PC-3 (cell line): ENCODE measurements at regions not wholly inside any gene's neighbourhood (a gene's known extent, or its start where the extent isn't known, plus 50 kb on each side); places are given as distances from the start of the nearest gene placed in this dataset.
"Not testable (repeated sequence)": the region's sequence is repeated elsewhere in the genome, so short reads cannot be mapped to it uniquely, and the experiment has no call there.

ENCODE experiments used
- ATAC-seq: fragments of 200-7000 bp; cut with Tn5 transposase; 2 replicates; pipeline ENCODE4 v1.9.1; 2020; ENCODE audit warnings: mild to moderate bottlenecking, moderate library complexity
- BruUV-seq: library from RNA; stranded (reverse); fragments of 400-500 nt; replicated peaks from 2 replicates; lab custom pipeline; 2021; lab: Mats Ljungman, UMichigan
- CTCF ChIA-PET: fragments of 300-600 bp; sonication (Branson Sonifier 250); formaldehyde crosslinking; loops from one replicate; lab custom pipeline; 2022; ENCODE audit warnings: antibody characterized with exemption; lab: Charles Lee
- POLR2A ChIA-PET: fragments of 300-600 bp; sonication (Branson Sonifier 250); formaldehyde crosslinking; loops from one replicate; lab custom pipeline; 2022; ENCODE audit warnings: antibody characterized with exemption; ENCODE audit not compliant: unreplicated experiment; lab: Charles Lee
- DNase-seq: peaks from one replicate; pipeline ENCODE4 v3.0.0-alpha.2; 2015
- H2AFZ ChIP-seq: fragments of 300-600 bp; sonication (generic); 2 replicates; pipeline ENCODE4 v1.6.0; 2016; ENCODE audit warnings: antibody characterized with exemption, low read length
- H3F3A ChIP-seq: fragments of 300-600 bp; sonication (generic); one replicate; pipeline ENCODE4 v1.6.0; 2017; ENCODE audit warnings: antibody characterized with exemption, low read length, control low read depth, mild to moderate bottlenecking; ENCODE audit not compliant: unreplicated experiment
- H3K27ac ChIP-seq: fragments of 300-600 bp; sonication (generic); 2 replicates; pipeline ENCODE4 v1.5.1; 2016; ENCODE audit warnings: mild to moderate bottlenecking, low read length
- H3K27me3 ChIP-seq: fragments of 300-600 bp; sonication (generic); 2 replicates; pipeline ENCODE4 v1.6.1; 2016; ENCODE audit warnings: low read length, mixed read lengths
- H3K36me3 ChIP-seq: fragments of 300-600 bp; sonication (generic); 2 replicates; pipeline ENCODE4 v1.6.1; 2016; ENCODE audit warnings: low read depth, mixed run types, low read length, mixed read lengths
- H3K4me1 ChIP-seq: fragments of 300-600 bp; sonication (generic); 2 replicates; pipeline ENCODE4 v1.5.1; 2016; ENCODE audit warnings: low read length; ENCODE audit not compliant: insufficient read depth
- H3K4me2 ChIP-seq: fragments of 300-600 bp; sonication (generic); 2 replicates; pipeline ENCODE4 v1.6.0; 2016; ENCODE audit warnings: low read length
- H3K4me3 ChIP-seq: fragments of 300-600 bp; sonication (generic); 2 replicates; pipeline ENCODE4 v1.5.1; 2016; ENCODE audit warnings: mild to moderate bottlenecking, low read length, mixed read lengths
- H3K79me2 ChIP-seq: fragments of 300-600 bp; sonication (generic); 2 replicates; pipeline ENCODE4 v1.6.1; 2017; ENCODE audit warnings: low read length, mixed read lengths
- H3K9ac ChIP-seq: fragments of 300-600 bp; sonication (generic); 2 replicates; pipeline ENCODE4 v1.6.0; 2016; ENCODE audit warnings: mild to moderate bottlenecking, low read length
- H3K9me2 ChIP-seq: fragments of 300-600 bp; sonication (generic); replicated peaks from 2 replicates; pipeline ENCODE4 v1.6.1; 2016; ENCODE audit warnings: mixed run types, low read length, mixed read lengths
- H3K9me3 ChIP-seq: fragments of 300-600 bp; sonication (generic); 2 replicates; pipeline ENCODE4 v1.6.1; 2016; ENCODE audit warnings: low read length, mixed read lengths
- H4K20me1 ChIP-seq: fragments of 300-600 bp; sonication (generic); 2 replicates; pipeline ENCODE4 v1.6.1; 2016; ENCODE audit warnings: low read length, mixed read lengths
- CTCF ChIP-seq: fragments of 300-600 bp; sonication (generic); conservative IDR thresholded peaks from 2 replicates; pipeline ENCODE4 v1.5.1; 2017; ENCODE audit warnings: antibody characterized with exemption, low read depth, mild to moderate bottlenecking, low read length
- EZH2 ChIP-seq: fragments of 300-600 bp; sonication (generic); IDR thresholded peaks from one replicate; pipeline ENCODE4 v1.6.1; 2017; ENCODE audit warnings: antibody characterized with exemption, mild to moderate bottlenecking, low read length; ENCODE audit not compliant: unreplicated experiment
- EZH2phosphoT487 ChIP-seq: fragments of 300-600 bp; sonication (generic); IDR thresholded peaks from 2 replicates; pipeline ENCODE4 v1.6.1; 2018; ENCODE audit warnings: mild to moderate bottlenecking, antibody characterized with exemption, low read length, borderline replicate concordance
- intact Hi-C: fragments of 100-400 bp; cut with micrococcal nuclease; formaldehyde crosslinking; loops from 2 replicates; pipeline ENCODE4 v1.9.0; 2023

DNA sequence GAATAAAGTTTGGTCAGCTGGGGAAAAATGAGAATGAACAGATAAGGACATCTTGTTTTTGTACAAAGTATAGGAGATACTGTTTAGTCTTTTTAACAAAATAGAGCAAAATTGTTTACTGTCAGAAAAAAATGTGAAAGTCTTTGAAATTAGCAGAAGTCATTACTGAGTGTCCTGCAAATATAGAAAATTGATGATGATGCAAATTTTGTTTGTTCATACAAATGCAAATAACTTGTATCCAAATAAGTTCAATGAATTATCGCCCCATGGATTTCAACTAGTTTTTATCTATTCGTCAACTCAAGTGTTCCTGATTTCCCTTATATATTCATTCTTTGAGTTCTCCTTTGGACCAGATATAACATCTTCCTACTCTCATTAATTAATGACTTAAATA lies 378.0 kb upstream of the SGO1 start:
- Histone ChIP-seq H3K9ac (no peak overlapping the region), H3K36me3 (no peaks in the 10 kb centered on the region), H3K4me2 (no peak overlapping the region), H3K79me2 (no peaks in the 10 kb centered on the region), H3K9me2 (no peaks in the 10 kb centered on the region), H3K27ac (no peak overlapping the region), H3F3A (no peaks in the 10 kb centered on the region), H3K4me3 (no peak overlapping the region), H3K9me3 (no peaks in the 10 kb centered on the region), H3K27me3 (no peaks in the 10 kb centered on the region), H3K4me1 (no peaks in the 10 kb centered on the region), H4K20me1 (no peaks in the 10 kb centered on the region), H2AFZ (no peak overlapping the region)
- no TSS peak for BruUV-seq
- intact Hi-C loops = no loop called here
- DNase-seq (no peak), ATAC-seq (no peak)
- CTCF ChIA-PET = no interaction called here
- TF ChIP-seq CTCF (no peak), EZH2 (no peak), EZH2phosphoT487 (no peak)
- POLR2A ChIA-PET = no interaction called here

DNA sequence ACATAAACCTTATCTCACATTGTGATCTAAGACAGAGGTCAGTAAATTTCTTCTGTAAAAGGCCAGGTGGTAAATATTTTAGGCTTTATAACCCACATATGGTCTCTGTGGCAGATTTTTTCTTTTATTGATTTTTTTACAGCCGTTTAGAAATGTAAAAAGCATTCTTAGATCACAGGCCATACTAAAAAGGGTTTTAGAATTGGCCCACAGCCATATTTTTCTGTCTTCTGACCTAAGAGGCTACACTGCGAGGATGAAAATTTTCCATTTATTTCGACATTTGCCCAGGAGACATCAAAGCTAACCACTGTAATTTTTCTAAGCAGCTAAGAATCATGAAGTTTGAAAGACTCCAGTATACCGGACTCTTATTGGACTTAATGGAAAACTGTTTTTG lies 377.2 kb upstream of the SGO1 start:
- no TSS peak for BruUV-seq
- H3F3A ChIP-seq = no peaks in the 10 kb centered on the region
- H3K27me3 ChIP-seq = no peaks in the 10 kb centered on the region
- no peak overlapping the region for H2AFZ ChIP-seq
- H3K9me3 ChIP-seq = no peaks in the 10 kb centered on the region
- TF ChIP-seq EZH2phosphoT487 = no peak
- no peak for TF ChIP-seq CTCF
- TF ChIP-seq EZH2 = no peak
- H3K36me3 ChIP-seq = no peaks in the 10 kb centered on the region
- ATAC-seq = no peak
- no peak overlapping the region for H3K27ac ChIP-seq
- intact Hi-C loops = no loop called here
- no peak overlapping the region for H3K9ac ChIP-seq
- DNase-seq = no peak
- H4K20me1 ChIP-seq = no peaks in the 10 kb centered on the region
- POLR2A ChIA-PET = no interaction called here
- no peaks in the 10 kb centered on the region for H3K4me1 ChIP-seq
- no peak overlapping the region for H3K4me2 ChIP-seq
- CTCF ChIA-PET = no interaction called here
- H3K4me3 ChIP-seq = no peak overlapping the region
- H3K79me2 ChIP-seq = no peaks in the 10 kb centered on the region
- H3K9me2 ChIP-seq = no peaks in the 10 kb centered on the region

DNA sequence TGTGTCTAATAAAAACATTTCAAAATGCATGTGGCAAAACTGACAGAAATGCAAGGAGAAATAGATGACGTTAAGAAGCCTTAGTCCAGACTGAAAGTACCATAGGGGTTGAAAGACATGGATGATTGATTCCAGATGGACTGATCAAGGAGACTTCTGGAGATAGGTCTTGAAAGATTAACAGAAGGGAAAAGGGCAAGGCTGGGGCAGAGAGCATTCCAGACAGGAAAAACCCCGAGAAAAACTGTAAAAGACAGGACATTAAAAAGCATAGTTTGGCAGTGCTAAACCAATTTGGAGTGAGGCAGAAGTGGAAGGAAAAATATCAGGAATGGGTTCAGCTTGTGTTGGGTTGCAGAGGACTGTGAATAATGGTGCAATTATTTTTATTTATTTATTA lies 375.2 kb upstream of the SGO1 start:
- no peaks in the 10 kb centered on the region for H3K79me2 ChIP-seq
- H3K4me3 ChIP-seq = no peak overlapping the region
- no peaks in the 10 kb centered on the region for H3K4me1 ChIP-seq
- H4K20me1 ChIP-seq = no peaks in the 10 kb centered on the region
- H3K36me3 ChIP-seq = no peaks in the 10 kb centered on the region
- no peaks in the 10 kb centered on the region for H3K27me3 ChIP-seq
- intact Hi-C loops = no loop called here
- H2AFZ ChIP-seq = no peak overlapping the region
- no peak overlapping the region for H3K9ac ChIP-seq
- CTCF ChIA-PET = no interaction called here
- BruUV-seq = no TSS peak
- POLR2A ChIA-PET = no interaction called here
- H3K9me3 ChIP-seq = no peaks in the 10 kb centered on the region
- no peaks in the 10 kb centered on the region for H3K9me2 ChIP-seq
- H3K27ac ChIP-seq = no peak overlapping the region
- H3K4me2 ChIP-seq = no peak overlapping the region
- DNase-seq (no peak), ATAC-seq (no peak)
- TF ChIP-seq CTCF = no peak
- no peak for TF ChIP-seq EZH2
- TF ChIP-seq EZH2phosphoT487 = no peak
- H3F3A ChIP-seq = no peaks in the 10 kb centered on the region

DNA sequence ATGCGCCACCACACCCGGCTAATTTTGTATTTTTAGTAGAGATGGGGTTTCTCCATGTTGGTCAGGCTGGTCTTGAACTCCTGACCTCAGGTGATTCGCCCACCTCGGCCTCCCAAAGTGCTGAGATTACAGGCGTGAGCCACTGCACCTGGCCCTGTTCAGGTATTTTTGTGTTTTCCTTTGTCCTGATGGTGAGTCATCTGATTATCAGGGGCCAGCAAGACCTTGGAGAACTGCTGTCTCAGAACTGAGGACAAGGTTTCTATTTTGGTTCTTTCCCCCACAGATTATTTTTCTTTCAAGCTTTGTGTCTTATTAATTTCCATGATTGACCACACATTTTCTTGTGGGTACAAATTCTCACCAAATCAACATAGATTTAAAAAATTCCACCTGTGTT lies 374.4 kb upstream of the SGO1 start:
- H3F3A ChIP-seq, DNase-seq, H3K9me3 ChIP-seq, BruUV-seq, POLR2A ChIA-PET, H2AFZ ChIP-seq, ATAC-seq, H3K27me3 ChIP-seq, H3K27ac ChIP-seq, H3K79me2 ChIP-seq, CTCF ChIA-PET, intact Hi-C loops, H3K9ac ChIP-seq, H4K20me1 ChIP-seq, H3K4me3 ChIP-seq, H3K9me2 ChIP-seq, H3K4me2 ChIP-seq, H3K36me3 ChIP-seq, H3K4me1 ChIP-seq: not testable (repeated sequence)
